Osteocyte (in vitro differentiated cells): ENCODE measurements at regions not wholly inside any gene's neighbourhood (a gene's known extent, or its start where the extent isn't known, plus 50 kb on each side); places are given as distances from the start of the nearest gene placed in this dataset.

ENCODE experiments used
- DNase-seq: peaks from one replicate; pipeline ENCODE4 v3.0.0; 2021; ENCODE audit warnings: mixed read lengths; ENCODE audit not compliant: unreplicated experiment; ENCODE audit errors: extremely low spot score
- H3K27ac Mint-ChIP-seq: one replicate; pipeline ENCODE4 v1.8.0; 2021; ENCODE audit warnings: mild to moderate bottlenecking, mixed read lengths; ENCODE audit not compliant: unreplicated experiment
- H3K27me3 Mint-ChIP-seq: one replicate; pipeline ENCODE4 v1.8.0; 2021; ENCODE audit warnings: mixed read lengths; ENCODE audit not compliant: unreplicated experiment
- H3K36me3 Mint-ChIP-seq: one replicate; pipeline ENCODE4 v1.8.0; 2021; ENCODE audit warnings: mixed read lengths; ENCODE audit not compliant: unreplicated experiment
- H3K4me1 Mint-ChIP-seq: one replicate; pipeline ENCODE4 v1.8.0; 2021; ENCODE audit warnings: mixed read lengths; ENCODE audit not compliant: unreplicated experiment
- H3K4me3 Mint-ChIP-seq: one replicate; pipeline ENCODE4 v1.8.0; 2021; ENCODE audit warnings: mild to moderate bottlenecking, moderate library complexity, mixed read lengths; ENCODE audit not compliant: unreplicated experiment
- H3K9me3 Mint-ChIP-seq: one replicate; pipeline ENCODE4 v1.8.0; 2021; ENCODE audit warnings: mixed read lengths; ENCODE audit not compliant: unreplicated experiment
- CTCF ChIP-seq: fragments of 200-600 bp; sonication (generic); IDR thresholded peaks from 2 replicates; pipeline ENCODE4 v1.5.0; 2021; ENCODE audit warnings: antibody characterized with exemption, mild to moderate bottlenecking, moderate library complexity

DNA sequence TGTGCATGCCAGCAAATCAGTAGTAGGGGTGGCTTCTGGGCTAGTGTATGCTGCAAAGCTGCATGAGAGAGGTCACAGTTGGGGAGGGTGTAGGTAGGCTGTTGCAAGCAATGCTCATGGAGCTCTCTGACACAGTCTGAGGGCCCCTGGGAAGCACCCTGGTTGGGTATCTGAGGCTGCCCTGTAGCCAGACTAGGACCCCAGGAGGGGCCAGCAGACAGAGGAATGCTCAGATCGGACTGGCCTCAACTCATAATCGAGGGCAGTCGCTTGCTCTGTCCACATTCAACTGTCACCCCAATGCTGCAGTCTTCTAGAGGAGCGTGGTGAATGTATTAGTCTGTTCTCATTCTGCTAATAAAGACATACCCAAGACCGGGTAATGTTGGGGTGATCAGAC, 204.0 kb upstream of the ALG10 start:
- H3K9me3 Mint-ChIP-seq = peaks cover 46% of the 10 kb centered on the region
- H3K4me3 Mint-ChIP-seq = no peak overlapping the region
- H3K27me3 Mint-ChIP-seq = no peaks in the 10 kb centered on the region
- TF ChIP-seq CTCF = no peak
- no peak overlapping the region for H3K27ac Mint-ChIP-seq
- DNase-seq = no peak
- no peaks in the 10 kb centered on the region for H3K4me1 Mint-ChIP-seq
- H3K36me3 Mint-ChIP-seq = no peaks in the 10 kb centered on the region

DNA sequence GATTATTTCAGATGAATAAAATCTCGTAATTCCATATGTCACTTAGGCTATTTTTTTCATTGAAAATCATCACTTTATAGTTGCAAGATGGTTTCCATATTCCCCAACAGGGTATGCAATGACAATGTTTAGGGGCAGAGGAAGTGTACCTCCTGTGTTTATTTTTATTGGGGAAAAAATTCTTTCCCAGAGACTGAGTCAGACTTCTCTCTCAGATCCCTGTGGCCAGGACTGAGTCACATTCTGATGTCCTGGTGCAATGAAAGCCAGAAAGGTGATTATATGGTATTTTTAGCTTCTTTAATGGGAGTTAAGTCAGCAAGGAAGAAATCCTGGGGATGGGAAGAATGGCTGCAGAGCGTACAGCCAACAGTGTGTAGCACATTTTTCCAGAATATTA, 196.9 kb upstream of the ALG10 start:
- no peak for DNase-seq
- H3K4me3 Mint-ChIP-seq = no peak overlapping the region
- H3K27ac Mint-ChIP-seq = no peak overlapping the region
- H3K36me3 Mint-ChIP-seq = no peaks in the 10 kb centered on the region
- TF ChIP-seq CTCF = no peak
- H3K27me3 Mint-ChIP-seq = no peaks in the 10 kb centered on the region
- no peaks in the 10 kb centered on the region for H3K4me1 Mint-ChIP-seq
- H3K9me3 Mint-ChIP-seq = peaks cover 31% of the 10 kb centered on the region

DNA sequence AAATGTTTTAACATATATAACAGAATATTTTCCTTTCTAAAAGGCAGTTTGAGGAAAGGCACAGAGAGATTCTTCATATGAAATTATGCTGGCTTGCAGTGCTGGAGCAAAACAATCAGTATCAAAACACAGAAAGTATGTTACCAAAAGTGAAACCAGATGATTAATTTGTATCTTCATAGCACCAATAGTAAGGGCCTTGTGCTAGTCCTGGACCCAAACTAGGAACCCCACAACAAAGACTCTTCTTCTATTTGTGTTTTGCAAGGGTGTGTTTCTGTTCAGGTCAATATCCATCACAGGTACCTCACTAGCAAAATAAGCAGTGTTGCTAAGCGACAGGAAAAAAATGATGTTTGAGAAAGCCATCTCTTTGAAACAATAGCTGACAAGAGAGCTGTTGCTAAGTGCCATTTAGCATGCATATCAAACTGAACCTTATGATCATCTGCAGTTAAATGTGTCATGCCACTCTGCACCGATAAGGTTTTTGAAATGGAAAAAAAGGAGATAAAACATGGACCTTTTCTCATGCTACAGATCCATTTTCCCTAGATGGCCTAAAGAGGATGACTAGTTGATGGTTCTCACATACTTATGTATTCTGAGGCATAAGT, 196.2 kb upstream of the ALG10 start:
- DNase-seq = no peak
- Mint-ChIP-seq H3K4me3 (no peak overlapping the region), H3K36me3 (no peaks in the 10 kb centered on the region), H3K9me3 (peaks cover 30% of the 10 kb centered on the region), H3K27me3 (no peaks in the 10 kb centered on the region), H3K4me1 (no peaks in the 10 kb centered on the region), H3K27ac (no peak overlapping the region)
- no peak for TF ChIP-seq CTCF

DNA sequence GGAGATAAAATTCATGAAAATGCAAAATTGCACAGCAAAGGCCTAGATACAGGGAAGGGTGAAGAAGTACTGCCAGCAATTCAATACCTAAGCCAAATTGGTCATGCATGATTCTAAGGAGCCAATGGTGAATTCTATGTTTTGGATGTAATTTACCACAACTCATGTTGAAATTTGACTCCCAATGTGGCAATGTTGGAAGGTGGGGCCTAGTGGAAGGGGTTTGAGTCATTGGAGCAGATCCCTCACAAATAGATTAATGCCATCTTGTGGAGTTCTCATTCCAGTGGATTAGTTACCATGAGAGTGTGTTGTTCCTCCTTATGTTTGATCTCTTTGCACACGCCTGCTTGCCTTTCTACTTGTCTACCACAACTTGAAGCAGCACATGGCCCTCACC, 194.0 kb upstream of the ALG10 start:
- Mint-ChIP-seq H3K9me3 (peaks cover 22% of the 10 kb centered on the region), H3K36me3 (no peaks in the 10 kb centered on the region), H3K4me1 (no peaks in the 10 kb centered on the region), H3K4me3 (no peak overlapping the region), H3K27me3 (no peaks in the 10 kb centered on the region), H3K27ac (no peak overlapping the region)
- no peak for DNase-seq
- TF ChIP-seq CTCF = no peak

GRCh38 chr12:33830070-33830469, 192.2 kb upstream of the ALG10 start:
- Mint-ChIP-seq H3K27ac (no peak overlapping the region), H3K4me3 (no peak overlapping the region), H3K36me3 (no peaks in the 10 kb centered on the region), H3K4me1 (no peaks in the 10 kb centered on the region), H3K27me3 (no peaks in the 10 kb centered on the region), H3K9me3 (peaks cover 18% of the 10 kb centered on the region)
- no peak for TF ChIP-seq CTCF
- DNase-seq = no peak
